DND-41 (cell line): ENCODE measurements at regions not wholly inside any gene's neighbourhood (a gene's known extent, or its start where the extent isn't known, plus 50 kb on each side); places are given as distances from the start of the nearest gene placed in this dataset.

Experiments used
- CTCF ChIP-seq: IDR thresholded peaks from 2 replicates; pipeline ENCODE4 v1.5.1; 2012; ENCODE audit warnings: borderline replicate concordance, low read length, moderate library complexity, mild to moderate bottlenecking; ENCODE audit not compliant: poor library complexity, severe bottlenecking; ENCODE audit errors: extremely low read depth
- EZH2 ChIP-seq: IDR thresholded peaks from 3 replicates; pipeline ENCODE4 v1.6.1; 2012; ENCODE audit warnings: borderline replicate concordance, low read depth, mild to moderate bottlenecking, moderate library complexity, low read length, inconsistent platforms; ENCODE audit not compliant: severe bottlenecking

- no peak for TF ChIP-seq EZH2
- TF ChIP-seq CTCF = no peak
These were observed 76.8 kb upstream of the TRABD2B start for GRCh38 chr1:48073798-48074530.
